Endodermal cell (in vitro differentiated cells): ENCODE measurements at regions not wholly inside any gene's neighbourhood (a gene's known extent, or its start where the extent isn't known, plus 50 kb on each side); places are given as distances from the start of the nearest gene placed in this dataset.

Experiments
- DNase-seq: peaks from one replicate; pipeline ENCODE4 v3.0.0-alpha.2; 2017
- H3K27ac ChIP-seq: 2 replicates; pipeline ENCODE4 v1.5.1; 2013; ENCODE audit warnings: mild to moderate bottlenecking, low read depth, low read length, moderate library complexity
- H3K27me3 ChIP-seq: 2 replicates; pipeline ENCODE4 v1.6.1; 2013; ENCODE audit warnings: mild to moderate bottlenecking, low read length, moderate library complexity; ENCODE audit not compliant: insufficient read depth, control insufficient read depth, poor library complexity, severe bottlenecking
- H3K36me3 ChIP-seq: 2 replicates; pipeline ENCODE4 v1.7.0; 2013; ENCODE audit warnings: mild to moderate bottlenecking, low read length, moderate library complexity; ENCODE audit not compliant: control insufficient read depth, insufficient read depth
- H3K4me1 ChIP-seq: one replicate; pipeline ENCODE4 v1.7.0; 2013; ENCODE audit warnings: low read length; ENCODE audit not compliant: control insufficient read depth, insufficient read depth
- H3K4me3 ChIP-seq: 2 replicates; pipeline ENCODE4 v1.5.1; 2013; ENCODE audit warnings: mild to moderate bottlenecking, low read length, moderate library complexity
- H3K9ac ChIP-seq: 2 replicates; pipeline ENCODE4 v1.6.1; 2013; ENCODE audit warnings: mild to moderate bottlenecking, low read length, moderate library complexity; ENCODE audit not compliant: poor library complexity, severe bottlenecking; ENCODE audit errors: extremely low read depth
- H3K9me3 ChIP-seq: 2 replicates; pipeline ENCODE4 v1.6.1; 2013; ENCODE audit warnings: mild to moderate bottlenecking, low read length, moderate library complexity; ENCODE audit not compliant: control insufficient read depth
- H3K27ac Mint-ChIP-seq: 2 replicates; pipeline ENCODE4 v1.8.0; 2020; ENCODE audit warnings: mixed read lengths
- H3K27me3 Mint-ChIP-seq: 2 replicates; pipeline ENCODE4 v1.8.0; 2021; ENCODE audit warnings: mild to moderate bottlenecking, mixed read lengths; ENCODE audit not compliant: insufficient read depth
- H3K36me3 Mint-ChIP-seq: 2 replicates; pipeline ENCODE4 v1.8.0; 2020; ENCODE audit warnings: low read depth, mixed read lengths
- H3K4me1 Mint-ChIP-seq: 2 replicates; pipeline ENCODE4 v1.8.0; 2020; ENCODE audit warnings: mixed read lengths
- H3K4me3 Mint-ChIP-seq: 2 replicates; pipeline ENCODE4 v1.8.0; 2020; ENCODE audit warnings: mild to moderate bottlenecking, moderate library complexity, mixed read lengths
- H3K9me3 Mint-ChIP-seq: 2 replicates; pipeline ENCODE4 v1.8.0; 2020; ENCODE audit warnings: mild to moderate bottlenecking, mixed read lengths
- WGBS, 2 experiments: methylation state at CpG; one replicate each; pipeline versions ENCODE4 v1.1.5 to v1.1.7; 2013; ENCODE audit warnings: missing lambda C conversion rate in 2 of 2, mixed read lengths in 1 of 2; ENCODE audit not compliant: insufficient coverage in 1 of 2, insufficient read length in 1 of 2; 5-methylcytosine and 5-hydroxymethylcytosine counted together
- TF ChIP-seq, protein P1 (sequence below): fragments of 200-600 bp; sonication (generic); conservative IDR thresholded peaks from 2 replicates; pipeline ENCODE4 v1.5.0; 2021; ENCODE audit warnings: antibody characterized with exemption, mild to moderate bottlenecking

DNA sequence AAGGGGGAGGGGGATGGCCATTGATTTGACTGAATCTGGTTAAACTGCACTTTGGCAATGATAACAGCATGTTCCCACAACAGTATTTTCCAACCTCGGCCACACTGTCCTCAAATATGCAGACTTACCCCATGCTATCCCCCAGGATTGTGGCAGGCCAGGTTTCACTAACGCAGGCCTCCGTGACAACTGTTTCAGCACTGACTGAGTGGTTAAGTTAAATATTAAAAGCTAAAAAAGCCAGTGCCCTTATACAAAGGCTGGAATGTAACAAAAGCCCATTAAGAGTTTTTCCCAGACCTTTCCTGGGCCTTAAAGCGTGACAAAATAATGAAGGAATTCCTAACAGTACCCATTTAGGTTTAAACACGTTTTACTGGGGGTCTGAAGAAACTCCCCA lies 202.9 kb downstream of the USP25 start:
- WGBS, 2 experiments: 84 to 90% methylated on average over 3 to 5 of the region's 5 CpGs
- no peaks in the 10 kb centered on the region for H3K4me1 Mint-ChIP-seq

GRCh38 chr21:15935530-15935929 lies 205.7 kb downstream of the USP25 start:
- Histone ChIP-seq H3K9ac (no peak overlapping the region), H3K27ac (no peak overlapping the region), H3K9me3 (no peaks in the 10 kb centered on the region), H3K27me3 (no peaks in the 10 kb centered on the region), H3K36me3 (no peaks in the 10 kb centered on the region), H3K4me1 (no peaks in the 10 kb centered on the region), H3K4me3 (no peak overlapping the region)
- 95 to 100% methylated on average over 1 of the region's 1 CpG for WGBS, 2 experiments
- Mint-ChIP-seq H3K27ac (no peak overlapping the region), H3K4me1 (no peaks in the 10 kb centered on the region), H3K4me3 (no peak overlapping the region), H3K9me3 (no peaks in the 10 kb centered on the region), H3K36me3 (no peaks in the 10 kb centered on the region), H3K27me3 (no peaks in the 10 kb centered on the region)
- TF ChIP-seq, protein P1, sequence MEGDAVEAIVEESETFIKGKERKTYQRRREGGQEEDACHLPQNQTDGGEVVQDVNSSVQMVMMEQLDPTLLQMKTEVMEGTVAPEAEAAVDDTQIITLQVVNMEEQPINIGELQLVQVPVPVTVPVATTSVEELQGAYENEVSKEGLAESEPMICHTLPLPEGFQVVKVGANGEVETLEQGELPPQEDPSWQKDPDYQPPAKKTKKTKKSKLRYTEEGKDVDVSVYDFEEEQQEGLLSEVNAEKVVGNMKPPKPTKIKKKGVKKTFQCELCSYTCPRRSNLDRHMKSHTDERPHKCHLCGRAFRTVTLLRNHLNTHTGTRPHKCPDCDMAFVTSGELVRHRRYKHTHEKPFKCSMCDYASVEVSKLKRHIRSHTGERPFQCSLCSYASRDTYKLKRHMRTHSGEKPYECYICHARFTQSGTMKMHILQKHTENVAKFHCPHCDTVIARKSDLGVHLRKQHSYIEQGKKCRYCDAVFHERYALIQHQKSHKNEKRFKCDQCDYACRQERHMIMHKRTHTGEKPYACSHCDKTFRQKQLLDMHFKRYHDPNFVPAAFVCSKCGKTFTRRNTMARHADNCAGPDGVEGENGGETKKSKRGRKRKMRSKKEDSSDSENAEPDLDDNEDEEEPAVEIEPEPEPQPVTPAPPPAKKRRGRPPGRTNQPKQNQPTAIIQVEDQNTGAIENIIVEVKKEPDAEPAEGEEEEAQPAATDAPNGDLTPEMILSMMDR: no peak
- DNase-seq: no peak

More for the DNA sequence above, 202.9 kb downstream of the USP25 start:
- no peaks in the 10 kb centered on the region for H3K9me3 ChIP-seq
- H3K9me3 Mint-ChIP-seq: no peaks in the 10 kb centered on the region
- H3K36me3 ChIP-seq: no peaks in the 10 kb centered on the region
- no peak overlapping the region for H3K4me3 Mint-ChIP-seq
- H3K27me3 Mint-ChIP-seq: no peaks in the 10 kb centered on the region
- DNase-seq: no peak
- no peak overlapping the region for H3K4me3 ChIP-seq
- H3K36me3 Mint-ChIP-seq: no peaks in the 10 kb centered on the region
- H3K27ac Mint-ChIP-seq: no peak overlapping the region
- H3K4me1 ChIP-seq: no peaks in the 10 kb centered on the region
- no peaks in the 10 kb centered on the region for H3K27me3 ChIP-seq
- no peak overlapping the region for H3K27ac ChIP-seq
- TF ChIP-seq, protein P1: no peak
- no peak overlapping the region for H3K9ac ChIP-seq

GRCh38 chr21:15943009-15943666 lies 213.4 kb downstream of the USP25 start:
- Mint-ChIP-seq H3K27ac (no peak overlapping the region), H3K4me3 (no peak overlapping the region), H3K27me3 (no peaks in the 10 kb centered on the region), H3K36me3 (no peaks in the 10 kb centered on the region), H3K4me1 (peaks cover 4% of the 10 kb centered on the region), H3K9me3 (no peaks in the 10 kb centered on the region)
- TF ChIP-seq, protein P1: no peak
- H3K4me3 ChIP-seq: no peak overlapping the region
- H3K4me1 ChIP-seq: no peaks in the 10 kb centered on the region
- 71 to 98% methylated on average over 2 to 4 of the region's 4 CpGs for WGBS, 2 experiments
- H3K36me3 ChIP-seq: no peaks in the 10 kb centered on the region
- H3K9ac ChIP-seq: no peak overlapping the region
- H3K27ac ChIP-seq: no peak overlapping the region
- H3K9me3 ChIP-seq: no peaks in the 10 kb centered on the region
- DNase-seq: no peak
- H3K27me3 ChIP-seq: no peaks in the 10 kb centered on the region
